Activated T-helper 17 cell treated with anti-CD3 and anti-CD28 coated beads, Interleukin-2, amount 50 U/mL, for 72 hours (primary cell): ENCODE measurements at regions not wholly inside any gene's neighbourhood (a gene's known extent, or its start where the extent isn't known, plus 50 kb on each side); places are given as distances from the start of the nearest gene placed in this dataset.
"Not testable (repeated sequence)": the region's sequence is repeated elsewhere in the genome, so short reads cannot be mapped to it uniquely, and the experiment has no call there.

Source experiments
- ATAC-seq: fragments of 150-1000 bp; cut with Tn5 transposase; replicated peaks from 2 replicates; pipeline ENCODE4 v1.10.0; 2021; ENCODE audit warnings: mild to moderate bottlenecking, moderate library complexity
- H3K27ac Mint-ChIP-seq: one replicate; pipeline ENCODE4 v1.8.0; 2022; ENCODE audit warnings: mixed read lengths
- H3K27me3 Mint-ChIP-seq: one replicate; pipeline ENCODE4 v1.8.0; 2022; ENCODE audit warnings: mixed read lengths
- H3K36me3 Mint-ChIP-seq: one replicate; pipeline ENCODE4 v1.8.0; 2022; ENCODE audit warnings: low read depth, mild to moderate bottlenecking, mixed read lengths
- H3K4me1 Mint-ChIP-seq: one replicate; pipeline ENCODE4 v1.8.0; 2022; ENCODE audit warnings: mixed read lengths
- H3K4me3 Mint-ChIP-seq: one replicate; pipeline ENCODE4 v1.8.0; 2022; ENCODE audit warnings: mild to moderate bottlenecking, mixed read lengths
- H3K9me3 Mint-ChIP-seq: one replicate; pipeline ENCODE4 v1.8.0; 2022; ENCODE audit warnings: mixed read lengths

- H3K4me3 Mint-ChIP-seq = no peak overlapping the region
- H3K4me1 Mint-ChIP-seq = no peaks in the 10 kb centered on the region
- no peaks in the 10 kb centered on the region for H3K9me3 Mint-ChIP-seq
- no peak overlapping the region for H3K27ac Mint-ChIP-seq
- no peaks in the 10 kb centered on the region for H3K36me3 Mint-ChIP-seq
- no peak for ATAC-seq
- peaks cover 6% of the 10 kb centered on the region for H3K27me3 Mint-ChIP-seq
These were observed 111.6 kb upstream of the PPP3CA start for GRCh38 chr4:101458914-101459313.

- no peaks in the 10 kb centered on the region for H3K4me1 Mint-ChIP-seq
- no peak overlapping the region for H3K4me3 Mint-ChIP-seq
- H3K9me3 Mint-ChIP-seq = no peaks in the 10 kb centered on the region
- H3K27me3 Mint-ChIP-seq = peaks cover 6% of the 10 kb centered on the region
- no peak overlapping the region for H3K27ac Mint-ChIP-seq
- H3K36me3 Mint-ChIP-seq = no peaks in the 10 kb centered on the region
- ATAC-seq = no peak
These were observed 111.1 kb upstream of the PPP3CA start for GRCh38 chr4:101458473-101458872.

GRCh38 chr4:101451086-101451485 is 103.8 kb upstream of the PPP3CA start:
- Mint-ChIP-seq H3K36me3 (no peaks in the 10 kb centered on the region), H3K4me1 (no peaks in the 10 kb centered on the region), H3K27me3 (peaks cover 10% of the 10 kb centered on the region), H3K9me3 (no peaks in the 10 kb centered on the region), H3K27ac (no peak overlapping the region), H3K4me3 (no peak overlapping the region)
- ATAC-seq = no peak

- H3K9me3 Mint-ChIP-seq = no peaks in the 10 kb centered on the region
- no peak overlapping the region for H3K4me3 Mint-ChIP-seq
- no peak overlapping the region for H3K27ac Mint-ChIP-seq
These were observed 94.1 kb upstream of the PPP3CA start for GRCh38 chr4:101441446-101441845.

GRCh38 chr4:101439926-101440325 is 92.6 kb upstream of the PPP3CA start:
- no peak for ATAC-seq
- H3K27me3 Mint-ChIP-seq = no peaks in the 10 kb centered on the region
- no peaks in the 10 kb centered on the region for H3K9me3 Mint-ChIP-seq
- H3K4me1 Mint-ChIP-seq = no peaks in the 10 kb centered on the region
- no peak overlapping the region for H3K4me3 Mint-ChIP-seq
- H3K36me3 Mint-ChIP-seq = no peaks in the 10 kb centered on the region
- no peak overlapping the region for H3K27ac Mint-ChIP-seq

More at GRCh38 chr4:101441446-101441845, 94.1 kb upstream of the PPP3CA start:
- H3K36me3 Mint-ChIP-seq = no peaks in the 10 kb centered on the region
- no peaks in the 10 kb centered on the region for H3K4me1 Mint-ChIP-seq
- no peak for ATAC-seq
- no peaks in the 10 kb centered on the region for H3K27me3 Mint-ChIP-seq

GRCh38 chr4:101421386-101421785 is 74.1 kb upstream of the PPP3CA start:
- H3K9me3 Mint-ChIP-seq = no peaks in the 10 kb centered on the region
- no peak for ATAC-seq
- no peak overlapping the region for H3K27ac Mint-ChIP-seq
- H3K4me3 Mint-ChIP-seq = no peak overlapping the region
- H3K27me3 Mint-ChIP-seq = no peaks in the 10 kb centered on the region
- H3K36me3 Mint-ChIP-seq = no peaks in the 10 kb centered on the region
- H3K4me1 Mint-ChIP-seq = peaks cover 22% of the 10 kb centered on the region

GRCh38 chr4:101420661-101421060 is 73.3 kb upstream of the PPP3CA start:
- Mint-ChIP-seq H3K4me1 (peaks cover 22% of the 10 kb centered on the region), H3K9me3 (no peaks in the 10 kb centered on the region), H3K27me3 (no peaks in the 10 kb centered on the region), H3K27ac (no peak overlapping the region), H3K36me3 (no peaks in the 10 kb centered on the region), H3K4me3 (no peak overlapping the region)
- no peak for ATAC-seq

- peak; percentile 75 for ATAC-seq
- Mint-ChIP-seq H3K4me3 (peak overlapping the region; percentile 54), H3K27me3 (peaks cover 4% of the 10 kb centered on the region), H3K9me3 (no peaks in the 10 kb centered on the region), H3K4me1 (peaks cover 27% of the 10 kb centered on the region), H3K27ac (peak overlapping the region; percentile 74), H3K36me3 (no peaks in the 10 kb centered on the region)
These were observed 72.2 kb upstream of the PPP3CA start for GRCh38 chr4:101419336-101420135.

GRCh38 chr4:101418466-101418865 is 71.1 kb upstream of the PPP3CA start:
- Mint-ChIP-seq H3K4me3 (peak overlapping the region; percentile 54), H3K4me1 (peaks cover 27% of the 10 kb centered on the region), H3K36me3 (no peaks in the 10 kb centered on the region), H3K27ac (peak overlapping the region; percentile 74), H3K9me3 (no peaks in the 10 kb centered on the region), H3K27me3 (peaks cover 4% of the 10 kb centered on the region)
- ATAC-seq = peak; percentile 12

GRCh38 chr4:101418055-101418454 is 70.7 kb upstream of the PPP3CA start:
- no peaks in the 10 kb centered on the region for H3K36me3 Mint-ChIP-seq
- peaks cover 27% of the 10 kb centered on the region for H3K4me1 Mint-ChIP-seq
- no peaks in the 10 kb centered on the region for H3K9me3 Mint-ChIP-seq
- peaks cover 4% of the 10 kb centered on the region for H3K27me3 Mint-ChIP-seq
- H3K27ac Mint-ChIP-seq = peak overlapping the region; percentile 74
- peak overlapping the region; percentile 54 for H3K4me3 Mint-ChIP-seq
- ATAC-seq = peak; percentile 86

- H3K9me3 Mint-ChIP-seq = no peaks in the 10 kb centered on the region
- no peak overlapping the region for H3K4me3 Mint-ChIP-seq
- peaks cover 27% of the 10 kb centered on the region for H3K4me1 Mint-ChIP-seq
- ATAC-seq = no peak
- peaks cover 4% of the 10 kb centered on the region for H3K27me3 Mint-ChIP-seq
- H3K36me3 Mint-ChIP-seq = no peaks in the 10 kb centered on the region
- no peak overlapping the region for H3K27ac Mint-ChIP-seq
These were observed 69.7 kb upstream of the PPP3CA start for GRCh38 chr4:101417046-101417445.

GRCh38 chr4:101415962-101416361 is 68.6 kb upstream of the PPP3CA start:
- Mint-ChIP-seq H3K27ac (no peak overlapping the region), H3K4me1 (peaks cover 27% of the 10 kb centered on the region), H3K36me3 (no peaks in the 10 kb centered on the region), H3K9me3 (no peaks in the 10 kb centered on the region), H3K27me3 (peaks cover 4% of the 10 kb centered on the region), H3K4me3 (no peak overlapping the region)
- ATAC-seq = no peak

- no peaks in the 10 kb centered on the region for H3K9me3 Mint-ChIP-seq
- H3K27me3 Mint-ChIP-seq = peaks cover 4% of the 10 kb centered on the region
- H3K27ac Mint-ChIP-seq = no peak overlapping the region
- no peak for ATAC-seq
- H3K4me1 Mint-ChIP-seq = peaks cover 17% of the 10 kb centered on the region
- no peaks in the 10 kb centered on the region for H3K36me3 Mint-ChIP-seq
- no peak overlapping the region for H3K4me3 Mint-ChIP-seq
These were observed 67.2 kb upstream of the PPP3CA start for GRCh38 chr4:101414496-101414895.

GRCh38 chr4:101411926-101412325 is 64.6 kb upstream of the PPP3CA start:
- Mint-ChIP-seq H3K36me3 (no peaks in the 10 kb centered on the region), H3K4me1 (peaks cover 5% of the 10 kb centered on the region), H3K27ac (no peak overlapping the region), H3K4me3 (no peak overlapping the region), H3K27me3 (peaks cover 4% of the 10 kb centered on the region), H3K9me3 (no peaks in the 10 kb centered on the region)
- ATAC-seq = no peak

- not testable (repeated sequence) for H3K36me3 Mint-ChIP-seq, H3K4me3 Mint-ChIP-seq
These were observed 64.1 kb upstream of the PPP3CA start for GRCh38 chr4:101411281-101411910.

More at GRCh38 chr4:101411281-101411910, 64.1 kb upstream of the PPP3CA start:
- not testable (repeated sequence) for ATAC-seq, H3K27me3 Mint-ChIP-seq, H3K27ac Mint-ChIP-seq, H3K4me1 Mint-ChIP-seq, H3K9me3 Mint-ChIP-seq
